ENCODE measurements at regions not wholly inside any gene's neighbourhood (a gene's known extent, or its start where the extent isn't known, plus 50 kb on each side); places are given as distances from the start of the nearest gene placed in this dataset.

GRCh38 chr18:27428716-27429475 lies 243.8 kb upstream of the CHST9 start:
- CTCF ChIA-PET: no interaction called here
- H3K27me3 Mint-ChIP-seq: no peaks in the 10 kb centered on the region
- H3K9me3 Mint-ChIP-seq (ENCODE audit: low read depth): peaks cover 3% of the 10 kb centered on the region
- no peak overlapping the region for H3K4me3 Mint-ChIP-seq
- H3K27ac Mint-ChIP-seq: no peak overlapping the region
- ATAC-seq (no peak), DNase-seq (no peak)
- no peaks in the 10 kb centered on the region for H3K4me1 Mint-ChIP-seq
- no peaks in the 10 kb centered on the region for H3K36me3 Mint-ChIP-seq

- Mint-ChIP-seq H3K4me1 (no peaks in the 10 kb centered on the region), H3K27me3 (no peaks in the 10 kb centered on the region)
These were observed 243.0 kb upstream of the CHST9 start for GRCh38 chr18:27428120-27428519.

GRCh38 chr18:27423581-27423980 lies 238.5 kb upstream of the CHST9 start:
- CTCF ChIA-PET: no interaction called here
- Mint-ChIP-seq H3K27ac (no peak overlapping the region), H3K4me1 (no peaks in the 10 kb centered on the region), H3K9me3 (ENCODE audit: low read depth) (peaks cover 15% of the 10 kb centered on the region), H3K36me3 (no peaks in the 10 kb centered on the region), H3K27me3 (no peaks in the 10 kb centered on the region), H3K4me3 (no peak overlapping the region)
- DNase-seq (no peak), ATAC-seq (no peak)

More at GRCh38 chr18:27428120-27428519, 243.0 kb upstream of the CHST9 start:
- ATAC-seq (no peak), DNase-seq (no peak)
- no peak overlapping the region for H3K27ac Mint-ChIP-seq
- no peak overlapping the region for H3K4me3 Mint-ChIP-seq
- CTCF ChIA-PET: no interaction called here
- H3K9me3 Mint-ChIP-seq (ENCODE audit: low read depth): peaks cover 3% of the 10 kb centered on the region
- no peaks in the 10 kb centered on the region for H3K36me3 Mint-ChIP-seq

GRCh38 chr18:27419646-27420045 lies 234.5 kb upstream of the CHST9 start:
- Mint-ChIP-seq H3K4me3 (no peak overlapping the region), H3K27ac (no peak overlapping the region), H3K9me3 (ENCODE audit: low read depth) (peaks cover 12% of the 10 kb centered on the region), H3K36me3 (no peaks in the 10 kb centered on the region), H3K4me1 (no peaks in the 10 kb centered on the region), H3K27me3 (no peaks in the 10 kb centered on the region)
- CTCF ChIA-PET: no interaction called here
- no peak for ATAC-seq
- no peak for DNase-seq

GRCh38 chr18:27415495-27415894 lies 230.4 kb upstream of the CHST9 start:
- no peaks in the 10 kb centered on the region for H3K4me1 Mint-ChIP-seq
- CTCF ChIA-PET: no interaction called here
- ATAC-seq: no peak
- no peaks in the 10 kb centered on the region for H3K36me3 Mint-ChIP-seq
- peaks cover 11% of the 10 kb centered on the region for H3K9me3 Mint-ChIP-seq (ENCODE audit: low read depth)
- no peak overlapping the region for H3K27ac Mint-ChIP-seq
- H3K4me3 Mint-ChIP-seq: no peak overlapping the region
- H3K27me3 Mint-ChIP-seq: no peaks in the 10 kb centered on the region
- no peak for DNase-seq

GRCh38 chr18:27414682-27415081 lies 229.6 kb upstream of the CHST9 start:
- Mint-ChIP-seq H3K4me3 (no peak overlapping the region), H3K27ac (no peak overlapping the region), H3K36me3 (no peaks in the 10 kb centered on the region), H3K9me3 (ENCODE audit: low read depth) (peaks cover 10% of the 10 kb centered on the region), H3K27me3 (no peaks in the 10 kb centered on the region), H3K4me1 (no peaks in the 10 kb centered on the region)
- ATAC-seq (no peak), DNase-seq (no peak)
- CTCF ChIA-PET: no interaction called here

GRCh38 chr18:27413495-27414401 lies 228.6 kb upstream of the CHST9 start:
- ATAC-seq (no peak), DNase-seq (no peak)
- CTCF ChIA-PET: no interaction called here
- Mint-ChIP-seq H3K4me1 (no peaks in the 10 kb centered on the region), H3K9me3 (ENCODE audit: low read depth) (peaks cover 10% of the 10 kb centered on the region), H3K36me3 (no peaks in the 10 kb centered on the region), H3K27me3 (no peaks in the 10 kb centered on the region), H3K4me3 (no peak overlapping the region), H3K27ac (no peak overlapping the region)

- Mint-ChIP-seq H3K27ac (no peak overlapping the region), H3K4me1 (no peaks in the 10 kb centered on the region), H3K4me3 (no peak overlapping the region), H3K36me3 (no peaks in the 10 kb centered on the region), H3K27me3 (no peaks in the 10 kb centered on the region), H3K9me3 (ENCODE audit: low read depth) (peaks cover 11% of the 10 kb centered on the region)
- CTCF ChIA-PET: no interaction called here
- no peak for ATAC-seq
- DNase-seq: no peak
These were observed 227.4 kb upstream of the CHST9 start for GRCh38 chr18:27412556-27412955.

GRCh38 chr18:27411911-27412310 lies 226.8 kb upstream of the CHST9 start:
- Mint-ChIP-seq H3K4me3 (no peak overlapping the region), H3K4me1 (no peaks in the 10 kb centered on the region), H3K9me3 (ENCODE audit: low read depth) (peaks cover 14% of the 10 kb centered on the region), H3K27ac (no peak overlapping the region), H3K36me3 (no peaks in the 10 kb centered on the region), H3K27me3 (no peaks in the 10 kb centered on the region)
- CTCF ChIA-PET: no interaction called here
- ATAC-seq (no peak), DNase-seq (no peak)

GRCh38 chr18:27411013-27411412 lies 225.9 kb upstream of the CHST9 start:
- no peak overlapping the region for H3K27ac Mint-ChIP-seq
- DNase-seq (no peak), ATAC-seq (no peak)
- no peaks in the 10 kb centered on the region for H3K4me1 Mint-ChIP-seq
- H3K27me3 Mint-ChIP-seq: no peaks in the 10 kb centered on the region
- no peaks in the 10 kb centered on the region for H3K36me3 Mint-ChIP-seq
- H3K4me3 Mint-ChIP-seq: no peak overlapping the region
- peaks cover 14% of the 10 kb centered on the region for H3K9me3 Mint-ChIP-seq (ENCODE audit: low read depth)
- CTCF ChIA-PET: no interaction called here

- no peak for DNase-seq
- Mint-ChIP-seq H3K27me3 (no peaks in the 10 kb centered on the region), H3K4me1 (no peaks in the 10 kb centered on the region), H3K4me3 (no peak overlapping the region), H3K9me3 (ENCODE audit: low read depth) (peaks cover 10% of the 10 kb centered on the region), H3K27ac (no peak overlapping the region), H3K36me3 (no peaks in the 10 kb centered on the region)
- no peak for ATAC-seq
- CTCF ChIA-PET: no interaction called here
These were observed 219.7 kb upstream of the CHST9 start for GRCh38 chr18:27404855-27405254.

GRCh38 chr18:27400001-27400400 lies 214.9 kb upstream of the CHST9 start:
- Mint-ChIP-seq H3K27me3 (no peaks in the 10 kb centered on the region), H3K4me3 (no peak overlapping the region), H3K36me3 (no peaks in the 10 kb centered on the region), H3K27ac (no peak overlapping the region), H3K4me1 (no peaks in the 10 kb centered on the region), H3K9me3 (ENCODE audit: low read depth) (peaks cover 7% of the 10 kb centered on the region)
- no peak for DNase-seq
- no peak for ATAC-seq
- CTCF ChIA-PET: no interaction called here

- Mint-ChIP-seq H3K27ac (no peak overlapping the region), H3K4me1 (no peaks in the 10 kb centered on the region), H3K27me3 (no peaks in the 10 kb centered on the region), H3K9me3 (ENCODE audit: low read depth) (peaks cover 8% of the 10 kb centered on the region), H3K4me3 (no peak overlapping the region), H3K36me3 (no peaks in the 10 kb centered on the region)
- ATAC-seq: no peak
- no peak for DNase-seq
- CTCF ChIA-PET: no interaction called here
These were observed 210.6 kb upstream of the CHST9 start for GRCh38 chr18:27395752-27396151.

GRCh38 chr18:27394687-27395086 lies 209.6 kb upstream of the CHST9 start:
- no peak for ATAC-seq
- H3K27me3 Mint-ChIP-seq: no peaks in the 10 kb centered on the region
- no peaks in the 10 kb centered on the region for H3K36me3 Mint-ChIP-seq
- H3K4me3 Mint-ChIP-seq: no peak overlapping the region
- DNase-seq: no peak
- CTCF ChIA-PET: no interaction called here
- peaks cover 6% of the 10 kb centered on the region for H3K9me3 Mint-ChIP-seq (ENCODE audit: low read depth)
- H3K4me1 Mint-ChIP-seq: no peaks in the 10 kb centered on the region
- H3K27ac Mint-ChIP-seq: no peak overlapping the region

Measured in activated CD8-positive, alpha-beta memory T cell treated with anti-CD3 and anti-CD28 coated beads, Interleukin-2, amount 10 ng/mL, durations not matched to agents 7 days and 5 days (primary cell).